Suprapubic skin (tissue), 3 donors: ENCODE measurements at regions not wholly inside any gene's neighbourhood (a gene's known extent, or its start where the extent isn't known, plus 50 kb on each side); places are given as distances from the start of the nearest gene placed in this dataset.

Experiments
- EP300 ChIP-seq: sonication (generic); formaldehyde crosslinking; IDR thresholded peaks from one replicate; pipeline ENCODE4 v1.6.1; 2017; ENCODE audit warnings: antibody characterized with exemption
- POLR2A ChIP-seq, 2 donors: fragments of 450-650 bp; IDR thresholded peaks; one replicate each; pipeline ENCODE4 v1.6.1; 2017; ENCODE audit warnings: antibody characterized with exemption in 2 of 2, mild to moderate bottlenecking in 2 of 2, moderate library complexity in 2 of 2
- TF ChIP-seq, protein P1 (sequence below), 2 donors: fragments of 200-600 bp in 1 of 2; fragments of 450-650 bp in 1 of 2; sonication (generic) in 1 of 2; IDR thresholded peaks; one replicate each; pipeline ENCODE4 v1.5.1; 2016 to 2019; ENCODE audit warnings: antibody characterized with exemption in 2 of 2, mild to moderate bottlenecking in 1 of 2, moderate library complexity in 1 of 2

DNA sequence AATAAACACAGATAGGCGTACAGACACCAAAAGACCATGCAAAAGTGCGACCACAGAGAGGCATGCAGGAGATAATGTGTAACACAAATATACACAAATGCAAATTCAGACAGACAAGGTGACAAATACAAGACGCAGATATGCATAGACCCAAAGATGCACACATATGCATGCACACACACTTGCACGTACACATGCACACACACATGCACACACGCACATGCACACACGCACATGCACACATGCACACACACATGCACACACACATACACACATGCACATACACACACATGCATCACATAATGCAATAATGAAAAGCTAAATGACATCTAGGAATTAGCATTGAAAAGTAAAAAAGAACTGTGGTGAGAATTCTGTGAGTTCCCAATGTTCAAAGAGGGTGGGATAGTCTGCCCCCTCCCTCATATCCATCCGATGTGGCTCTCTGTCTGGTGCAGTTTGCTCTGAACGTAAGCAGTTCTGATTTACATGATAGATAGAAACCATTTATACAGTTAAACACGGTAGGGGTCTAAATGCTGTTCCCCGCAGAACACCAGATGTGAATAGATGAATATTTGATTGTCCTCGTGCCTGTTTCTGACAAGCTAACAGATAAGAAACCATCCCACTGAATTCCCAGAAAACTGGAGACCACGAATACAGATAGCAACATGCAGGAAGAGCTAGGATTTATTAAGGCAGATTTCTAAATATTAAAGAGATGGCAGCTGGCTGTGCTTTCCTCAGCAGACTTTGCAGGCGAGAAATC is 186.1 kb downstream of the TMEM114 start:
- TF ChIP-seq EP300, result no peak
- TF ChIP-seq, protein P1, sequence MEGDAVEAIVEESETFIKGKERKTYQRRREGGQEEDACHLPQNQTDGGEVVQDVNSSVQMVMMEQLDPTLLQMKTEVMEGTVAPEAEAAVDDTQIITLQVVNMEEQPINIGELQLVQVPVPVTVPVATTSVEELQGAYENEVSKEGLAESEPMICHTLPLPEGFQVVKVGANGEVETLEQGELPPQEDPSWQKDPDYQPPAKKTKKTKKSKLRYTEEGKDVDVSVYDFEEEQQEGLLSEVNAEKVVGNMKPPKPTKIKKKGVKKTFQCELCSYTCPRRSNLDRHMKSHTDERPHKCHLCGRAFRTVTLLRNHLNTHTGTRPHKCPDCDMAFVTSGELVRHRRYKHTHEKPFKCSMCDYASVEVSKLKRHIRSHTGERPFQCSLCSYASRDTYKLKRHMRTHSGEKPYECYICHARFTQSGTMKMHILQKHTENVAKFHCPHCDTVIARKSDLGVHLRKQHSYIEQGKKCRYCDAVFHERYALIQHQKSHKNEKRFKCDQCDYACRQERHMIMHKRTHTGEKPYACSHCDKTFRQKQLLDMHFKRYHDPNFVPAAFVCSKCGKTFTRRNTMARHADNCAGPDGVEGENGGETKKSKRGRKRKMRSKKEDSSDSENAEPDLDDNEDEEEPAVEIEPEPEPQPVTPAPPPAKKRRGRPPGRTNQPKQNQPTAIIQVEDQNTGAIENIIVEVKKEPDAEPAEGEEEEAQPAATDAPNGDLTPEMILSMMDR (IDR thresholded peaks at IDR 0.05), result no peak
- no peak for TF ChIP-seq POLR2A (IDR thresholded peaks at IDR 0.05)
